ENCODE measurements at regions not wholly inside any gene's neighbourhood (a gene's known extent, or its start where the extent isn't known, plus 50 kb on each side); places are given as distances from the start of the nearest gene placed in this dataset.

DNA sequence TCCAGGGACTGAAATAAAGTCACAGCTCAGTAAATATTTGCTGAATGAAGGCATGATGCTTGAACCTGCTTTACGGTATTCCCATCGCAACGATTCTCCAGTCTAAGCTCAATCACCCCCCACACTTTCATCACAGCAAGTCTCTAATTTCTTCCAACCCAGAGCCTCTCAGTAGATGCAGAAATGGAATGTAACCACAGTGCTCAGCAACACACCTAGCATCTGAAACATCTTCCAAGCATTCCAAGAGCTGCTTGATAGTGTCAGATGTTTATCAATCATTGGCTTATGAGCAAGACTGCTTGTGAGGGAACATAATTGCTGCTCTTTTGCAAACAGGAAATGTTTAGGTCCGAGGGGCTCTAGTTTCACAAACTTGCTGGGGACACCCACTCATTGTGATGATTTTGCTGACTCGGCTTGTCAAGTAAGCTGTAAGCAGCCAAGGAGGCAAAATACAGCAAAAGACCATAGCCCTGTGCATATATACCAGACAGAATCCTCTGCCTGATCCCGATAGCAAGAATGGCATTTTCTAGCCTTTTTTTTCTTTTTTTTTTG is 751.2 kb downstream of the NR2F2 start:
- TF ChIP-seq, protein P1, sequence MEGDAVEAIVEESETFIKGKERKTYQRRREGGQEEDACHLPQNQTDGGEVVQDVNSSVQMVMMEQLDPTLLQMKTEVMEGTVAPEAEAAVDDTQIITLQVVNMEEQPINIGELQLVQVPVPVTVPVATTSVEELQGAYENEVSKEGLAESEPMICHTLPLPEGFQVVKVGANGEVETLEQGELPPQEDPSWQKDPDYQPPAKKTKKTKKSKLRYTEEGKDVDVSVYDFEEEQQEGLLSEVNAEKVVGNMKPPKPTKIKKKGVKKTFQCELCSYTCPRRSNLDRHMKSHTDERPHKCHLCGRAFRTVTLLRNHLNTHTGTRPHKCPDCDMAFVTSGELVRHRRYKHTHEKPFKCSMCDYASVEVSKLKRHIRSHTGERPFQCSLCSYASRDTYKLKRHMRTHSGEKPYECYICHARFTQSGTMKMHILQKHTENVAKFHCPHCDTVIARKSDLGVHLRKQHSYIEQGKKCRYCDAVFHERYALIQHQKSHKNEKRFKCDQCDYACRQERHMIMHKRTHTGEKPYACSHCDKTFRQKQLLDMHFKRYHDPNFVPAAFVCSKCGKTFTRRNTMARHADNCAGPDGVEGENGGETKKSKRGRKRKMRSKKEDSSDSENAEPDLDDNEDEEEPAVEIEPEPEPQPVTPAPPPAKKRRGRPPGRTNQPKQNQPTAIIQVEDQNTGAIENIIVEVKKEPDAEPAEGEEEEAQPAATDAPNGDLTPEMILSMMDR (IDR thresholded peaks at IDR 0.05; ENCODE audit: low read depth, low read length, poor library complexity, severe bottlenecking) = no peak
- TF ChIP-seq EZH2phosphoT487 (IDR thresholded peaks at IDR 0.05; ENCODE audit: borderline replicate concordance, low read length) = no peak
